ENCODE measurements at regions not wholly inside any gene's neighbourhood (a gene's known extent, or its start where the extent isn't known, plus 50 kb on each side); places are given as distances from the start of the nearest gene placed in this dataset.

DNA sequence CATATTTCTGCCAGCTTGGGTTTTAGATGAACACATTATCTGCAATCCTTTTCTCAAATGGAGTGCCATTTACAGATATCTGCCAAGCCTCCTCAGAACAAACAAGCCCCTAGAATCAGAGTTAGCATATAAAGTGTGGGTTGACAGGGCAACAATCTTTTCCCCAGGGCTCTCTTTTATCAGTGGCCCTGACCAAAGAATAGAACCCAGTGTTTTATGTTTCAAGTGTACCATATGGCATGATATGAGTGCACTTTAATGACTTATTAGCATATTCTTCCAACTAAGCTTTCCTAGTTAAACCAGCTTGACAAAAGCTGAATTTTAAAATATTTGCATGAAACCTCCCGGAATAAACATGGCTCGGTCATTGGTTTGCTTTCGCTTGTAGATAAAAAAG, 57.3 kb downstream of the EVX1 start:
- TF ChIP-seq, protein P1, sequence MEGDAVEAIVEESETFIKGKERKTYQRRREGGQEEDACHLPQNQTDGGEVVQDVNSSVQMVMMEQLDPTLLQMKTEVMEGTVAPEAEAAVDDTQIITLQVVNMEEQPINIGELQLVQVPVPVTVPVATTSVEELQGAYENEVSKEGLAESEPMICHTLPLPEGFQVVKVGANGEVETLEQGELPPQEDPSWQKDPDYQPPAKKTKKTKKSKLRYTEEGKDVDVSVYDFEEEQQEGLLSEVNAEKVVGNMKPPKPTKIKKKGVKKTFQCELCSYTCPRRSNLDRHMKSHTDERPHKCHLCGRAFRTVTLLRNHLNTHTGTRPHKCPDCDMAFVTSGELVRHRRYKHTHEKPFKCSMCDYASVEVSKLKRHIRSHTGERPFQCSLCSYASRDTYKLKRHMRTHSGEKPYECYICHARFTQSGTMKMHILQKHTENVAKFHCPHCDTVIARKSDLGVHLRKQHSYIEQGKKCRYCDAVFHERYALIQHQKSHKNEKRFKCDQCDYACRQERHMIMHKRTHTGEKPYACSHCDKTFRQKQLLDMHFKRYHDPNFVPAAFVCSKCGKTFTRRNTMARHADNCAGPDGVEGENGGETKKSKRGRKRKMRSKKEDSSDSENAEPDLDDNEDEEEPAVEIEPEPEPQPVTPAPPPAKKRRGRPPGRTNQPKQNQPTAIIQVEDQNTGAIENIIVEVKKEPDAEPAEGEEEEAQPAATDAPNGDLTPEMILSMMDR (conservative IDR thresholded peaks at IDR 0.05; ENCODE audit: low read depth), result no peak
- no peak for DNase-seq (ENCODE audit: low spot score)
- POLR2A ChIA-PET (ENCODE audit: low non-redundant PET), result no interaction called here
- CTCF ChIA-PET, result no interaction called here
- H3K27ac ChIP-seq, result no peak overlapping the region

DNA sequence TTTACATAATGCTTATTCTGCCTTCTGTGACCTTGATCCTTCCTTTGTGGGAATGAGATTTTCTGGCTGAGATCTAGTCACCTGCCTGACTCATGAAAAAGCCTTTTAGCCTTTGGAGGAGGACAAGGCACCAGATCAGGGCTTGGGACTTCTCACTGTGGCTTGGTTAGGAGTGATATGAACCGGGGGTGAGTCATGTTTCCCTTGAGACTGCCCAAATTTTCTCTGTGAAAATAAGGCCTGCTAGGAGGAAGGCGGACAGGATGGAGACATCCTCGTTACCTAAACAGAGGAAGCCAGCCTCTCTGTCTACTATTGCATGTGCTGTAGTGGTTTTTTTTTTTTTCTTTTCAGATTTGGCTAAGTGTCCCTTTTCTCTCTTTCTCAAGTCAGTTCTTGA, 57.8 kb downstream of the EVX1 start:
- CTCF ChIA-PET, result no interaction called here

DNA sequence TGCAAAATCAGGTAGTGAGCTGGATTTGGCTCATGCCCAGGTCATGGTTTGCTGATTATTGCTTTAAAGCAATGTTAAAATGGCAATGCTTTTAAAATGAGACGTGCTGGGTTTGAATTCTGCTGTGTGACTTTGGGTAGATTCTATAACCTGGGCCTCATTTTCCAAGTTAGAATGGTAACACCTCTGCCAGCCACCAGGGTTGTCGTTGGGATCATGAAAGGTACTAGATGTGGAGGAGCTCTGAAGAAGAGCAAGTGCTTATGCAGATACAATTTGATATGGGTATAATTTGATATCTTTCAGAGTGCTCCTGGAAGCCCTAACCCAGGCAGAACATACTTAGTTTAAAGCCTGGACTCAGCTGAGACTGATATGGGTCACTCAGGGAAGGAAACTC, 60.0 kb downstream of the EVX1 start:
- TF ChIP-seq, protein P1 (conservative IDR thresholded peaks at IDR 0.05; ENCODE audit: low read depth), result no peak
- POLR2A ChIA-PET (ENCODE audit: low non-redundant PET), result no interaction called here
- CTCF ChIA-PET, result interaction anchor here (0.7 kb wide), 1 partner anchor 171 kb away, joined by 3 read pairs; no protein-coding TSS in a partner anchor

More for the DNA sequence above, 57.8 kb downstream of the EVX1 start:
- TF ChIP-seq, protein P1 (conservative IDR thresholded peaks at IDR 0.05; ENCODE audit: low read depth), result no peak
- H3K27ac ChIP-seq, result no peak overlapping the region
- DNase-seq (ENCODE audit: low spot score), result peak; percentile 20
- POLR2A ChIA-PET (ENCODE audit: low non-redundant PET), result no interaction called here

DNA sequence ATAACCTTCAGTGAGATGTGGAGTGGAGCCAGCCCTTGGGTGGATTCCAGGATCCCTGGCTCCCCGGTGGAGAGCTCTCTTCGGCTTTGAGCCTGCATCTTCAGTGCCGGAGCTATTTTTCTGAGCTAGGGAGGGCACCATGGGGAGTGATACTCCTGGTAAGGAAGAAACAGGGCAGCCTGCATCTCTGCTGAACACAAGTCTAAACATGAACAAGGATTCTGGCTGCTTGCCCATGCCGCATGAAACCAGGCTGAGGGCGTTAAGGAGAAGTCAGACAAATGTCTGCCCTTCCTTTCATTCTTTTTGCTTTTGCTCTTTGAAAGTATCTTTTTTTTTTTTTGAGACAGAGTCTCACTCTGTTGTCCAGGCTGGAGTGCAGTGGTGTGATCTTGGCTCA, 60.4 kb downstream of the EVX1 start:
- peak; percentile 83 for DNase-seq (ENCODE audit: low spot score)
- TF ChIP-seq, protein P1 (conservative IDR thresholded peaks at IDR 0.05; ENCODE audit: low read depth), result no peak
- peak overlapping the region; percentile 28 for H3K27ac ChIP-seq
- POLR2A ChIA-PET (ENCODE audit: low non-redundant PET), result no interaction called here
- CTCF ChIA-PET, result no interaction called here

More for the DNA sequence above, 60.0 kb downstream of the EVX1 start:
- DNase-seq (ENCODE audit: low spot score), result no peak
- peak overlapping the region; percentile 28 for H3K27ac ChIP-seq

DNA sequence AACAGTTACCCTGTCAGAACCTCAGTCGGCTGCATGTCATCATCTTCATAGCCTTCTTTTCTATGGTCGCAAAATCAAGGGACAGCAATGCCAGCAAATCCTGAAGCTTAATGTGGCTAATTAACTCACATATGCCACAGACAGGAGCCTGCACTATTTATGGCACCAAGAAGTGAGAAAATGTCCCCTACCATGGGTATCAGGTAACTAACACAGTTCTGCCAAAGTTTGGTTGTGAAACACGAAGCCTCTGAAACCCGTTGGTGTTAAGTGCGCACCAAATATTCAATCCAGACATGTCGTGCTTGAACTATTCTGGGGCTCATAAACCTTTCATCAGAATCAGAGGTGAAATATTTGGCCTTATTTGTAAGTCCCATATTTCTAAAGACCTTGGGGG, 63.3 kb downstream of the EVX1 start:
- no peak for DNase-seq (ENCODE audit: low spot score)
- H3K27ac ChIP-seq, result no peak overlapping the region
- POLR2A ChIA-PET (ENCODE audit: low non-redundant PET), result no interaction called here
- TF ChIP-seq, protein P1 (conservative IDR thresholded peaks at IDR 0.05; ENCODE audit: low read depth), result no peak
- CTCF ChIA-PET, result no interaction called here

DNA sequence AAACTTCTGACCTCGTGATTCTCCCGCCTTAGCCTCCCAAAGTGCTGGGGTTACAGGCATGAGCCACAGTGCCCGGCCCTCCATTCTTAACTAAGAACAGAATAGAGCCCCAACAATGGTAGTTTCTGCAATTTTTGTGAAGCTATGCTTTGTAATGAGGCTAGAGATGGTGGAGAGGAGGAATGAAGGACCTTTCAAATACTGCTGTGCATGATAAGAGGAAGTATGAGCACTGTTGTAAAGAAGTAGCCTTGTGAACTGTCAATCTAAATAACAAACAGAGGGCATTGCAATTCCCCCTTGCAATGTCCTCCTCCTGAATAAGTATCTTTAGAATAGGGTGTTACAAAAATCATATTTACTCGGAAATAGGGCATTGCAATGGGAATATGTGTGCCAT, 70.2 kb downstream of the EVX1 start:
- TF ChIP-seq, protein P1 (conservative IDR thresholded peaks at IDR 0.05; ENCODE audit: low read depth), result no peak
- CTCF ChIA-PET, result interaction anchor here (0.5 kb wide), 1 partner anchor 443 kb away, joined by 4 read pairs; no protein-coding TSS in a partner anchor
- POLR2A ChIA-PET (ENCODE audit: low non-redundant PET), result no interaction called here
- H3K27ac ChIP-seq, result no peak overlapping the region
- DNase-seq (ENCODE audit: low spot score), result no peak

DNA sequence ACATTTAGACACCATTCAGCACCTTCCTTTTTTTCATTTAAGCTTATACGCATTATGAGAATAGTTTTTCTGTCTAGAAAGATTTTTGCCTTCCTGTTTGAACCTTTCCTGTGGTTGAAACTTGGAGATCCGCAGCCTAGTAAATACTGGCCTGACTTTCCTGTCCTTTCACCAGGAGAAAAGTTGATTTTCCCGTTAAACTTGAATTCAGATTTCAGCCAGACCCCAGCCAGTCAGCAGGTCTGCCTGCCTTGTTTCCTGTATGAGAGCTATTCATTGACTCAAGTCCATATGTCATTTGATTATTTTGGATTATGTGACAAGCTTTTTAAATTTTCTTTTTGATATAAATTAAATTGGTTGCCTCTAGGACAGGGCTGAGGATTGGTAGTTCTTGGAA, 71.5 kb downstream of the EVX1 start:
- no peak for DNase-seq (ENCODE audit: low spot score)
- TF ChIP-seq, protein P1 (conservative IDR thresholded peaks at IDR 0.05; ENCODE audit: low read depth), result no peak
- H3K27ac ChIP-seq, result no peak overlapping the region
- ChIA-PET CTCF (interaction anchor here (0.7 kb wide), 1 partner anchor 15 kb away, joined by 3 read pairs; no protein-coding TSS in a partner anchor), POLR2A (ENCODE audit: low non-redundant PET) (no interaction called here)
